ENCODE measurements at regions not wholly inside any gene's neighbourhood (a gene's known extent, or its start where the extent isn't known, plus 50 kb on each side); places are given as distances from the start of the nearest gene placed in this dataset.
A peak's percentile ranks its signal among the peaks of the same experiment; 100 is the strongest.
"Not testable (repeated sequence)": the region's sequence is repeated elsewhere in the genome, so short reads cannot be mapped to it uniquely, and the experiment has no call there.

GRCh38 chr14:89697281-89698060 lies 257.1 kb downstream of the EFCAB11 start:
- no peak for DNase-seq (ENCODE audit: low spot score)

DNA sequence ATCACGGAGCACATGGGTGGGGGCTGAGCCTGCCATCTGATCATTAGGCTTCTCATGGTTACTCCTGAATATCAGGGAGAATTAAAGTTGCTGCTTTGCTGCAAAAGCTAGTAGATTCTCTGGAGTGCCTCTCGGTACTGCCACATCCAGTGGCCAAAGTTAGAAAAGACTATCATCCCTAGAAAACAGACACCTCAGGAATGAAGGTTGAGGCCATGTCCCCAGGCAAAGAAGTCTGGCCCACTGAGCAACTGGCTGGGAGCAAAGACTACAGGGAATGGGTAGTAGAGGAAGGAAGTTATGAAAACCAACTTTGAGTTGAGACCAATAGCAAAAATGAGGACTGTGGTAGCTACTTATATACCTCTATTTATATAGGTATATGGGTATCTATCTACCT lies 258.7 kb downstream of the EFCAB11 start:
- no peak for DNase-seq (ENCODE audit: low spot score)

DNA sequence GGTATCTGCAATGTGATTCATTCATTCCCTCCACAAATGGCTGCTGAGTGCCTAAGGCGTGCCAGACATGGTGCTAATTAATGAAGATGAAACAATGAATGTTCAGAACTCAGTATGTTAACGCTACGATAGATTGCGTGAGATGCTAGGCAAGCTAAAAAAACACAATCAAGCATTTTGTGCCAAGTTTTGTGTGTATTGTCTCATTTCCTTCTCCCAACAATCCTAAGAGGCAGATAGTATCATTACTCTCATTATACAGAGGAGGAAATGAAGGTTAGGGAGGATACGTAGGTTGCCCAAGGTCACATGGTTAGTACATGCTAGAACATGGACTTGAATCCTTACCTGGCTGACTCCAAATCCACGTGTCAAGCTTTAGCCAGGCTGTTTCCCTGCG lies 264.4 kb downstream of the EFCAB11 start:
- no peak for DNase-seq (ENCODE audit: low spot score)

DNA sequence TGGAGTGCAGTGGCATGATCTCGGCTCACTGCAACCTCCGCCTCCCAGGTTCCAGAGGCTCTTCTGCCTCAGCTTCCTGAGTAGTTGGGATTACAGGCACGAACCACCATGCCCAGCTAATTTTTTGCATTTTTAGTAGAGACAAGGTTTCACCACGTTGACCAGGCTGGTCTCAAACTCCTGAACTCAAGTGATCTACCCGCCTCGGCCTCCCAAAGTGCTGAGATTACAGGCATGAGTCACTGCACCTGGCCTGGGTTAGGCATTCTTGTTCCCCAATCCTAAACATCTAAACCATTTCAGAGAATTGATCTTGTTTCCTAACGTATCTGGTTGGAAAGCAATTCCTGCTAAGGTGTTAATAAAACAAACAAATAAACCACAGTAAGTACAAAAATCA lies 264.8 kb downstream of the EFCAB11 start:
- not testable (repeated sequence) for DNase-seq (ENCODE audit: low spot score)

DNA sequence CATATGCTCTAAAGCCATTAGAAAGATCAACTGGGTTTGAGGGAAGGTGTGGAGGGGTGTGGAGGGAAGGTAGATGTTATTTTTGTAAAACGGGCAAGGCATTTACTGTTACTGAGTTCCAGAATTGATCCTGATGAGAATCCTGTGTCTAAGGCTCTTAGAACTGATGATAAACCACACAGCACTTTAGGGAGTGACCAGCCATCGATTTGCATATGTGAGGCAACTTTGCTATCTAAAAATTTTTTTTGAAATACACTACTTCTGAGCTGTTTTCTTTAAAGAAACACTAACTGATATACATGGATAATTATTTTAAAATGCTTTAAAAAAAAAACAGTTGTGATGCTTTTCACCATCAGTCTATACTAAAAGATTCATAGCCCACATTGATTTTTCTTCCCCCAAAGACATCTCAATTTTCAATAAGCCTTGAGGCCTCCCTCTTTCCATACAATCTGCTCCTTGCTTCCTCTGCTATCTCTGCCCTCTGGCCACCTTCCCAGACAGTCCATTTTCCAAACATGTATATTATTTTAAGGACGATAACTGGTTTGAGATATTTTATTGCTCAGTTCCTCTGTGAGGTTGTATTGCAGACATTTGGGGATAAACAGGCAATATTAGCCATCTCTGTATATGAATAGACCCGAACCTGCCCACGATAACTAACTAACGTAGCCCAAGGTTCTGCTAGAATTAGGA lies 265.9 kb downstream of the EFCAB11 start:
- no peak for DNase-seq (ENCODE audit: low spot score)

- not testable (repeated sequence) for DNase-seq (ENCODE audit: low spot score)
Measured at GRCh38 chr14:89687129-89687528, 267.4 kb downstream of the EFCAB11 start.

DNA sequence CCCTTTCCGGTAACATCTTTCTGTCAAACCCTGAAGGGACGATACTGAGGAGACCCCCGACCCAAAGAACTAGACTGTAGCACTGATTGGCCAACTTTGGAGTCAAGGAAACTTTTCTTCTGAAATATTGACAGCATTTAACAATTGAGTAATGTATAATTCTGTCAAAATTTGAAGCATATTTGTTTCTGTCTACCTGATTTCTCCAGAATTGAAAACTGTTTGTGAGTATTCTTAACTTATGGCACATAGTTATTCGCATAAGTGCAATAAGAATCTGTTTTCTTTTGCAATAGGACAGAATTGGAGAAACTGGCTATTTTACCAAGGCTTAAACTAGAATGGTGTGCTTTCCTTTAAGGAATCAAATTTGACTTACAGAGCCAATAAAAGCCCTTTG lies 267.1 kb upstream of the FOXN3 start:
- no peak for DNase-seq (ENCODE audit: low spot score)

GRCh38 chr14:89681086-89682018 lies 264.3 kb upstream of the FOXN3 start:
- DNase-seq (ENCODE audit: low spot score), result peak; percentile 61

DNA sequence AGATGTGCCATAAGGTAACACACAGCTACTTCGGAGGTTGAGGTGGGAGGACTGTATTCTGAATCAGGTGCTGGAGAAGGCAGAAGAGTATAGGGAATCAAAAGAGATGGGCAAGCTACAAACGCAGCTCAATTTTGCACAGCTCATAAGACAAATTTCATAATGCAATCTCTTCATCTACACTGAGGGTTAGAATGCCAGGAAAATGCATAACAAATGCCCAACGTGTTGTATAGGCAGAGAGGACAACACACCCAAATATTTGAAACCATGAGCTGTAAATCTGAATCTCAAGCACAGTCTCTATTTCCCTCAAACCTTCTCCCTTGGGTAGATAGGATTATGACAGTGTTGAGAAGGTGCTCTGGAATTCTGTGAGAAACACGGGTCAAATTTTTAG lies 263.1 kb upstream of the FOXN3 start:
- no peak for DNase-seq (ENCODE audit: low spot score)

DNA sequence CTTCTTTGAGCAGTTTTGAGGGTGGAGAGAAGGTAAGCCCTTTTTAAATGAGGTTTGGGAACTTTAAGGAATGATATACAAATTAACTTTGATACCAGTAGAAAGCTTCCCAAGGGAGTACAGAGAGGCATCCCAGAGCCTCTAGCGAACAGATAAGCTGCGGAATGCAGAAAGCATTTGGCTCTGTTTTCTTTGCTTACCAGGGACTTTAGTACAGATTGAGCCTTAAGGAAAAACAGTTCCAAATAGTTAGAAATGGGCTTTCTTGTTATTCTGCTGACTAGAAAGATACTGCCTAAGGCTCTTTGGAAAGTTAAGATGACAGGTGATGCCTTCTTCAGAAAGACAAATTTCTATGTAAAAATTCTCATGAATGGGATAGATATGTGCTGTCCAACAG lies 261.7 kb upstream of the FOXN3 start:
- no peak for DNase-seq (ENCODE audit: low spot score)

- no peak for DNase-seq (ENCODE audit: low spot score)
Measured at GRCh38 chr14:89675590-89675989, 258.6 kb upstream of the FOXN3 start.

DNA sequence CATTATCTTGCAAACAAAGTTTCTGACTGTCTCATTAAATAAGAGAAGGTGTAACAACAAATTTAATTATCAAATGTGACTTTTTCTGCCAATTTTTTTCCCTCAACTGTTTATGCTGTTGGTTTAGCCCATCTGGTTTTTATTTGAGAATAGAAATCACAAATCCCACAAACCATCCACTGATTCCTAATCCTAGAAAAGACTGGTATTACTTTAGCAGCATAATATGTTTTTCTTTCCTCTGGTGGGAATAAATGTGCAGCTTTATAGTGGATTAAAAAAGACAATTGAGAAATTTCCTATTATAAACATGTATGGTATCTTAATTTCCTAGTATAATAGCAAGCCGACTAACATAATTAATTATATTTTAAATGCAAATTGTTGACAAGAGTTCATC lies 257.9 kb upstream of the FOXN3 start:
- no peak for DNase-seq (ENCODE audit: low spot score)

DNA sequence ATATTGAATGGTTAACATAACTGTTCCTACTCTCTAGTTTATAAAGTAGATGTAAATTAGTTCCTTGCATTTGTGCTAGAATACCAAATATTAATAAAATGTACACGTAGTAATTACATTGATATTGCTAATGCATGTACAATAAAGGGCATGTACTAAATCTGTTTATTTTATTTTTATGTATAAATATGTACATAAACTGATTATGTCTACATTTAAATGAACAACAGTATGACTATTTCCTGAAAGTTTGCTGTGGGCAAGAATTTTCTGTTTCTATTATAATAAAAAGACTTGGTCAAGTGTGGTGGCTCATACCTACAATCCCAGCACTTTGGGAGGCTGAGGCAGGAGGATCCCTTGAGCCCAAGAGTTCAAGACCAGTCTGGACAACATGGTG lies 257.2 kb upstream of the FOXN3 start:
- no peak for DNase-seq (ENCODE audit: low spot score)

DNA sequence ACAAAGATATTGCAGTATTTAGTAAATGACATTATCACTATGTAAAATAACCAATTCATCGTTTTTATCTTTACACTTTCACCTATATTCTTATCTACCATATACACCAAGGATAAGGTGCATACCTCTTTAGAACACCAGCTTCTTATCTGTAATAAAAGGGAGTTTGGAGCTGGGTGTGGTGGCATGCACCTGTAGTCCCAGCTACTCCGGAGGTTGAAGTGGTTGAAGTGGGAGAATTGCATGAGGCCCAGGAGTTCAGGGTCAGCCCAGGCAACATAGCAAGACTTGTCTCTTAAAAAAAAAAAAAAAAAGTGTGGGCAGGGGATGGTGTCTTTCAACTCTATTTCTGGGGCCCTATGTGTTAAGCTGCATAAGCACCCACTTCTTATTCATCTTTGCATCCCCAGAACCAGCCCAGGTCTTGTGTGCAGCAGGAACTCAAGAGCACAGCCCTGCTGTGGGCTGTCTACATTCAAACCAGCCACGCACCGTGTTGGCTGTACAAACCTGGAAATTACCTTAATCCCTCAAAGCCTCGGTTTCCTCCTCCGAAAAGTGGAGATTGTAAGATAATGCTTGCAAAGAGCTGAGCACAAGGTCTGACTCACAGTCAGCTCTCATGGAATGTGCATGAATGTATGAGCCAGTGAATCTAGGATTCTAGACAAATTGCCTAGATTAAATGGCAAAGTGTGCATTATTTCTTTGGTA lies 256.6 kb upstream of the FOXN3 start:
- DNase-seq (ENCODE audit: low spot score), result no peak

DNA sequence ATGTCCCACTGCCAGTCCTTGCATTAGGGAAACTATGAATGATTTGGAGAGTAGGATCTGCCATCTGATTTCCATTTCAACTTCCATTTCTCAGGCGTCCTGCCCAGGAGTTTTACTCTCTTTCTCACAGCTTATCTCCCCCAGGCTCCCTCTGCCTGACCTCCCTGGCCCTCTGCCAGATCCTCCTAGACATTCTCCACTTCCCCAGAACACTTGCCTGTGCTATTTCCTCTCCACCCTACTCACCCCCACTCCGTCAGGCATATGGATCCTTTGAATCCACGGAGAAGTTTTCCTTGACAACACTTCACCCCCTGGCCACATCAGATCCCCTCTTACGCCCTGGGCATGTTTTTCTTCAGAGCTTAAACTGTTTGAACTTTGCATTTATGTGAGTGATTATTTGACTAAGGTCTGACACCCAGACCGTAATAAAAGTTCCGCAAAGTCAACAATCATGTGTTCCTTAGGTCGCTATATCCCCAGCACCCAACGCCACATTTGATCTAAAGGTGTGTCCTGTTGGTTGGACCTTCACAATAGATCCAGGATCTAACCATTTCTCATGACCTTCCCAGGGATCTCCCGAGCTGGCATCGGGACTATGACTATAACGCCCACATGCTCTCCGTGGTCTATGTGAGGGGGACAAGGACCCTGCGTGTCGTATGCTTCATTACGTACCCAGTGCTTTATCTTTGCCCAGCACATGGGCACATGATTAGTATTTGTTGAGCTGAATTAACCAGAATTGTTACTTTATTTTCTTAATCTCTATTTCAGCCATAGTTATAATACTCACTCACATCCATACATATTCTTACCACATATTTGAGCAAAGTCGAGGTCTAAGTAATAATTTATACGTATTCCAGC lies 255.8 kb upstream of the FOXN3 start:
- peak; percentile 20 for DNase-seq (ENCODE audit: low spot score)

GRCh38 chr14:89669193-89669592 lies 252.2 kb upstream of the FOXN3 start:
- DNase-seq (ENCODE audit: low spot score), result peak; percentile 74

- no peak for DNase-seq (ENCODE audit: low spot score)
Measured at GRCh38 chr14:89667983-89668382, 250.9 kb upstream of the FOXN3 start.

- not testable (repeated sequence) for DNase-seq (ENCODE audit: low spot score)
Measured at GRCh38 chr14:89665300-89666081, 248.5 kb upstream of the FOXN3 start.

DNA sequence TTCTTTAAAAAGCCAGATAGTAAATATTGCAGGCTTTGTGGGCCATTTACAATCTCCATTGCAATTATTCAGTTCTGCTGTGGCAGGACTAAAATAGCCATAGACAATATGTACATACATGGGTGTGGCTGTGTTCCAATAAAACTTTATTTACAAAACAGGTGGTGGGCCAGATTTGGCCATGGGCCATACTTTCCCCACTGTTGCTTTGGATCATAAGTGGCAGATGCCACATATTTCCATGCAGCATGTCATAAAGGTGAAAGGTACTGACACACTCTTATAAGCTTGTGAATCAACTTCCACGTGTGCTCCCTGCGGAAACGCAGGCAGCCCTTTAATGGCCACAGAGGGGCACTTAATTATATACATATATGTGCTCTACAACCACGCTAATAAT lies 244.4 kb upstream of the FOXN3 start:
- no peak for DNase-seq (ENCODE audit: low spot score)

DNA sequence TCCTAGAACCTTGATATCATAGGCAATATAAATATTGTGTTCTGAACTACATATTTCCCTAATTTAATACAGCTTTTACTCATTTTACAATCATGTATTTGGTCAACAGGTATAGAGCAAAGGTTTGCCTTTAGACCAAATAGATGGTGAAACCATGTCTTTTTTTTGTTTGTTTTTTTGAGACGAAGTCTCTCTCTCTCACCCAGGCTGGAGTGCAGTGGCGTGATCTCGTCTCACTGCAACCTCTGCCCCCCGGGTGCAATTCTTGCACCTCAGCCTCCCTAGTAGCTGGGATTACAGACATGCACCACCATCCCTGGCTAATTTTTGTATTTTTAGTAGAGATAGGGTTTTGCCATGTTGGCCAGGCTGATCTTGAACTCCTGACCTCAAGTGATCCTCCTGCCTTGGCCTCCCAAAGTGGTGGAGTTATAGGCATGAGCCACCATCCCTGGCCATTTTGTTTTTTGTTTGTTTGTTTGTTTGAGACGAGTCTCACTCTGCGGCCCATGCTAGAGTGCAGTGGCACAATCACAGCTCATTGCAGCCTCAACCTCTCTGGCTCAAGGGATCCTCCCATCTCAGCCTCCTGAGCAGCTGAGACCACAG lies 243.7 kb upstream of the FOXN3 start:
- DNase-seq (ENCODE audit: low spot score), result not testable (repeated sequence)

Measured in Ammon's horn (tissue), 1 donor.